Loucy (cell line): ENCODE measurements at regions not wholly inside any gene's neighbourhood (a gene's known extent, or its start where the extent isn't known, plus 50 kb on each side); places are given as distances from the start of the nearest gene placed in this dataset.

Source experiments
- H2AFZ ChIP-seq: fragments of 200-600 bp; sonication (generic); 2 replicates; pipeline ENCODE4 v1.6.0; 2016; ENCODE audit warnings: antibody characterized with exemption, mild to moderate bottlenecking, low read length, moderate library complexity
- H3F3A ChIP-seq: fragments of 200-600 bp; 2 replicates; pipeline ENCODE4 v1.6.0; 2016; ENCODE audit warnings: antibody characterized with exemption, low read depth, mild to moderate bottlenecking
- H3K27me3 ChIP-seq: fragments of 200-600 bp; sonication (generic); 2 replicates; pipeline ENCODE4 v1.6.1; 2014; ENCODE audit warnings: low read length, mild to moderate bottlenecking; ENCODE audit not compliant: insufficient read depth, poor library complexity, severe bottlenecking
- H3K36me3 ChIP-seq: fragments of 200-600 bp; sonication (generic); 2 replicates; pipeline ENCODE4 v1.6.1; 2016; ENCODE audit warnings: low read length; ENCODE audit not compliant: insufficient read depth
- H3K4me1 ChIP-seq: fragments of 200-600 bp; sonication (generic); 2 replicates; pipeline ENCODE4 v1.5.1; 2014; ENCODE audit warnings: low read length, mild to moderate bottlenecking; ENCODE audit not compliant: insufficient read depth, poor library complexity, severe bottlenecking
- H3K4me2 ChIP-seq: fragments of 200-600 bp; sonication (generic); 2 replicates; pipeline ENCODE4 v1.6.0; 2014; ENCODE audit warnings: antibody characterized with exemption, low read length, low read depth, mild to moderate bottlenecking; ENCODE audit not compliant: poor library complexity, severe bottlenecking
- H3K4me3 ChIP-seq: fragments of 200-600 bp; sonication (generic); 2 replicates; pipeline ENCODE4 v1.5.1; 2014; ENCODE audit warnings: low read length, mild to moderate bottlenecking, mixed read lengths; ENCODE audit not compliant: poor library complexity, severe bottlenecking
- H3K79me2 ChIP-seq: fragments of 200-600 bp; sonication (generic); 2 replicates; pipeline ENCODE4 v1.6.1; 2014; ENCODE audit warnings: low read length; ENCODE audit not compliant: insufficient read depth
- H3K9ac ChIP-seq: fragments of 200-600 bp; sonication (generic); 2 replicates; pipeline ENCODE4 v1.6.0; 2014; ENCODE audit warnings: mild to moderate bottlenecking, low read depth, low read length, moderate library complexity; ENCODE audit not compliant: poor library complexity, severe bottlenecking
- H3K9me2 ChIP-seq: fragments of 200-600 bp; sonication (generic); replicated peaks from 2 replicates; pipeline ENCODE4 v1.6.1; 2016; ENCODE audit warnings: low read depth, low read length, mixed read lengths
- H3K9me3 ChIP-seq: fragments of 200-600 bp; sonication (generic); 2 replicates; pipeline ENCODE4 v1.6.1; 2014; ENCODE audit warnings: mild to moderate bottlenecking, antibody characterized with exemption, low read length, low read depth; ENCODE audit not compliant: insufficient read depth
- H4K20me1 ChIP-seq: fragments of 200-600 bp; sonication (generic); 2 replicates; pipeline ENCODE4 v1.6.0; 2014; ENCODE audit warnings: antibody characterized with exemption, low read length, mild to moderate bottlenecking; ENCODE audit not compliant: insufficient read depth, poor library complexity, severe bottlenecking
- EZH2phosphoT487 ChIP-seq: fragments of 200-600 bp; IDR thresholded peaks from 2 replicates; pipeline ENCODE4 v1.6.1; 2018; ENCODE audit warnings: antibody characterized with exemption, mild to moderate bottlenecking, moderate library complexity, borderline replicate concordance
- TF ChIP-seq, protein P1 (sequence below): fragments of 200-600 bp; sonication (generic); conservative IDR thresholded peaks from 2 replicates; pipeline ENCODE4 v1.5.1; 2014; ENCODE audit warnings: mild to moderate bottlenecking, antibody characterized with exemption, low read length

DNA sequence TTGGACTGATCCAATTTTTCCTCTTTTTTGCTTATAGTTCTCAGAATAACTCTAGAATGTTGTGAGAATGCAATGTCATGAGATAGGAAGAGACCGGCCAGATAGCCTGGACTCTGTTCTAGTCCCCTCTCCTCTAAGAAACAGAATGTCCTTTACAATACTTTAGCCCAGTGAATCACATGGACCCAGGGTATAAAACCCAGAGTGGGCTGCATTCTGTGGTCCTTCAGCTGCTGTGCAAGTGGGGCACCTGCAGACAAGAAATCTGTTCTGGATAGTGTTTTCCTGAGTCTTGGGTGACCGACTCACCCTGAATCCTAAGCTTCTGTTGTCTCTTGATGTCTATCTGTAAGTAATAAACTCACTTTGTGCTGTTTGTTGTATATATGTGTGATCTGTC, 368.6 kb upstream of the DPH6 start:
- no peak overlapping the region for H3K4me3 ChIP-seq
- no peaks in the 10 kb centered on the region for H4K20me1 ChIP-seq
- no peak overlapping the region for H3K4me2 ChIP-seq
- no peaks in the 10 kb centered on the region for H3K36me3 ChIP-seq
- H3K79me2 ChIP-seq, result no peaks in the 10 kb centered on the region
- TF ChIP-seq EZH2phosphoT487, result no peak
- TF ChIP-seq, protein P1, sequence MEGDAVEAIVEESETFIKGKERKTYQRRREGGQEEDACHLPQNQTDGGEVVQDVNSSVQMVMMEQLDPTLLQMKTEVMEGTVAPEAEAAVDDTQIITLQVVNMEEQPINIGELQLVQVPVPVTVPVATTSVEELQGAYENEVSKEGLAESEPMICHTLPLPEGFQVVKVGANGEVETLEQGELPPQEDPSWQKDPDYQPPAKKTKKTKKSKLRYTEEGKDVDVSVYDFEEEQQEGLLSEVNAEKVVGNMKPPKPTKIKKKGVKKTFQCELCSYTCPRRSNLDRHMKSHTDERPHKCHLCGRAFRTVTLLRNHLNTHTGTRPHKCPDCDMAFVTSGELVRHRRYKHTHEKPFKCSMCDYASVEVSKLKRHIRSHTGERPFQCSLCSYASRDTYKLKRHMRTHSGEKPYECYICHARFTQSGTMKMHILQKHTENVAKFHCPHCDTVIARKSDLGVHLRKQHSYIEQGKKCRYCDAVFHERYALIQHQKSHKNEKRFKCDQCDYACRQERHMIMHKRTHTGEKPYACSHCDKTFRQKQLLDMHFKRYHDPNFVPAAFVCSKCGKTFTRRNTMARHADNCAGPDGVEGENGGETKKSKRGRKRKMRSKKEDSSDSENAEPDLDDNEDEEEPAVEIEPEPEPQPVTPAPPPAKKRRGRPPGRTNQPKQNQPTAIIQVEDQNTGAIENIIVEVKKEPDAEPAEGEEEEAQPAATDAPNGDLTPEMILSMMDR, result no peak
- no peaks in the 10 kb centered on the region for H3F3A ChIP-seq
- H3K27me3 ChIP-seq, result no peaks in the 10 kb centered on the region
- no peaks in the 10 kb centered on the region for H3K4me1 ChIP-seq
- H3K9me2 ChIP-seq, result no peaks in the 10 kb centered on the region
- H2AFZ ChIP-seq, result no peak overlapping the region
- no peak overlapping the region for H3K9ac ChIP-seq
- H3K9me3 ChIP-seq, result no peaks in the 10 kb centered on the region

DNA sequence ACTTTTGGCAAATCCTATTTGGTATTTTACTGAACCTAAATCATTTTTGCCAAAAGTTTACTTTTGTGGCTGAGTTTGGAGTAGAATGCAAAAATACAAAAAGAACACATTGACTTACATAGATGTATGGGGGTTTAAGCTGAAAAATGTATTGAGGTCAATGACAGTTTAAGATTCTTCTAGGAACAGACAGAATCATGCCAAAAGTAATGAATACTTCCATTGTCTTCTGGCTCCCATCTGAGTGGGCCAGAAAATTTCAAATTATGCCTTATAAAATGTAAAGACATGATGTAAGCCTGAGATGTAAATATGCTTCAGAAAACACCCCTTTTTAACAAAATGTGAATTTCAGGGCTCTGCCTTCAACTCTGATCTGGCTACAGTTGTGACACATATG, 375.1 kb upstream of the DPH6 start:
- Histone ChIP-seq H3K9ac (no peak overlapping the region), H3F3A (no peaks in the 10 kb centered on the region), H3K4me2 (no peak overlapping the region), H4K20me1 (no peaks in the 10 kb centered on the region), H3K9me2 (no peaks in the 10 kb centered on the region), H3K9me3 (no peaks in the 10 kb centered on the region), H3K36me3 (no peaks in the 10 kb centered on the region), H3K79me2 (no peaks in the 10 kb centered on the region), H3K27me3 (no peaks in the 10 kb centered on the region), H3K4me3 (no peak overlapping the region), H2AFZ (no peak overlapping the region), H3K4me1 (no peaks in the 10 kb centered on the region)
- TF ChIP-seq EZH2phosphoT487, result no peak
- TF ChIP-seq, protein P1, result no peak

DNA sequence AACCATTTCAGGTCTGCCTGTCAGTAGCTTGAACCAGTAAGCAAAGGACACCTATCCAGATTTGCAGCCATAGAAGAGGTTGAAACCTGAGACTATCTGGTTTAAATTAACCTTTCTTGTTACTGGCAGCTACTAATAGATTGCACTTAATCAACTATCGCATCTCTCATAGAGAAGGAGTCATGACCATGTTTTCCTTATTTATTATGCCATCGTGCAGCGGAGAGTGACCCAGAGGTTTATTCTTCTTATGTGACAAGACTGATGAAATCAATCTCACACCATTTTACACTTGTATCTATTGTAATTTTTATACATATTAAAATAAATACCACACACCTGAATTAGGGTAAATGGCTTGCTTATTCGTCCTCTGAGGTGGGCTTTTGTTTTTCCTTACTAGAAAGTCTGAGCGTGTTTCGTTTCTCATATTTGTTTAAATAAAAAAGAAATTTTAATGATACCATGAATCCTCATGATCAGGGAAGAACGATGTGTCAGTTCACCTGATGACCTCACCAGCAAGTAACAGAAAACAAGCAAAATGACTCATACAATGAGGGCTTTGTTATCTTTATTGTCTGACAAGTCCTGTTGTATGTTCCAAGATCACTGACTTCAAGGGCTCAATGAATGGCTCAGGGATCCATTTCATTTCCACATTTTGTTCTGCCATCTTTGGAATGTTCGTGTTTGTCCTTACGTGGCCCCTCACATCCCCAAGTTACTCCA, 379.5 kb upstream of the DPH6 start:
- H3K4me1 ChIP-seq, result no peaks in the 10 kb centered on the region
- H3K9ac ChIP-seq, result no peak overlapping the region
- no peak overlapping the region for H3K4me2 ChIP-seq
- no peaks in the 10 kb centered on the region for H4K20me1 ChIP-seq
- H3K4me3 ChIP-seq, result no peak overlapping the region
- no peaks in the 10 kb centered on the region for H3K36me3 ChIP-seq
- no peak overlapping the region for H2AFZ ChIP-seq
- TF ChIP-seq, protein P1, result no peak
- no peak for TF ChIP-seq EZH2phosphoT487
- no peaks in the 10 kb centered on the region for H3K79me2 ChIP-seq
- no peaks in the 10 kb centered on the region for H3K9me3 ChIP-seq
- H3K27me3 ChIP-seq, result no peaks in the 10 kb centered on the region
- no peaks in the 10 kb centered on the region for H3K9me2 ChIP-seq
- H3F3A ChIP-seq, result no peaks in the 10 kb centered on the region
